ENCODE measurements at regions not wholly inside any gene's neighbourhood (a gene's known extent, or its start where the extent isn't known, plus 50 kb on each side); places are given as distances from the start of the nearest gene placed in this dataset.

GRCh38 chr1:222019029-222019428, 277.1 kb upstream of the DUSP10 start:
- H2BK20ac ChIP-seq (ENCODE audit: low read depth, low read length, poor library complexity, severe bottlenecking): no peak overlapping the region
- H3K23me2 ChIP-seq (ENCODE audit: insufficient read length, low read depth, low read length, poor library complexity, severe bottlenecking): no peaks in the 10 kb centered on the region
- H2BK15ac ChIP-seq (ENCODE audit: low read depth, low read length): no peak overlapping the region
- H3K27me3 Mint-ChIP-seq (ENCODE audit: low read depth): no peaks in the 10 kb centered on the region; the same call in 1 of the 2 replicates
- H4K8ac ChIP-seq (replicated peaks; ENCODE audit: insufficient read length, low read depth, low read length): no peak overlapping the region
- H2BK5ac ChIP-seq (ENCODE audit: insufficient read length, low read length): no peak overlapping the region
- H4K91ac ChIP-seq (ENCODE audit: insufficient read length, low read depth, low read length): no peak overlapping the region
- H3K9ac ChIP-seq (ENCODE audit: extremely low read depth, insufficient read length, low read length): no peak overlapping the region
- no peak overlapping the region for H3T11ph ChIP-seq (ENCODE audit: low read length)
- peaks cover 7 to 13% of the 10 kb centered on the region in 2 experiments; a peak in 3 of 4 replicates for H3K4me1 Mint-ChIP-seq
- no peak overlapping the region for H3K27ac Mint-ChIP-seq
- H4K20me1 ChIP-seq (ENCODE audit: control insufficient read depth, insufficient read depth, insufficient read length): no peaks in the 10 kb centered on the region
- no peaks in the 10 kb centered on the region for H3K9me3 ChIP-seq (ENCODE audit: control insufficient read depth, low read depth, low read length)
- H3K4ac ChIP-seq (ENCODE audit: low read depth, low read length): no peak overlapping the region
- H3K4me3 Mint-ChIP-seq: no peak overlapping the region
- H2BK120ac ChIP-seq (ENCODE audit: low read depth, low read length, poor library complexity, severe bottlenecking): no peak overlapping the region
- no CpG with 5 or more reads among the region's 3 CpGs for WGBS (ENCODE audit: extremely low coverage, insufficient read length, low lambda C conversion rate)
- no peak overlapping the region for H4K5ac ChIP-seq (ENCODE audit: insufficient read length, low read depth, low read length)
- H2AK5ac ChIP-seq (ENCODE audit: insufficient read length, low read length): no peak overlapping the region
- no peak overlapping the region for H3K23ac ChIP-seq (ENCODE audit: insufficient read length, low read depth, low read length)
- H3K9me3 Mint-ChIP-seq: no peaks in the 10 kb centered on the region; a peak in 1 of 5 replicates
- H3K4me1 ChIP-seq (ENCODE audit: insufficient read depth, low read length): no peaks in the 10 kb centered on the region
- H3K27me3 ChIP-seq (ENCODE audit: insufficient read depth, low read length): no peaks in the 10 kb centered on the region
- H3K18ac ChIP-seq (ENCODE audit: insufficient read length, low read depth, low read length): no peak overlapping the region
- TF ChIP-seq, protein P1, sequence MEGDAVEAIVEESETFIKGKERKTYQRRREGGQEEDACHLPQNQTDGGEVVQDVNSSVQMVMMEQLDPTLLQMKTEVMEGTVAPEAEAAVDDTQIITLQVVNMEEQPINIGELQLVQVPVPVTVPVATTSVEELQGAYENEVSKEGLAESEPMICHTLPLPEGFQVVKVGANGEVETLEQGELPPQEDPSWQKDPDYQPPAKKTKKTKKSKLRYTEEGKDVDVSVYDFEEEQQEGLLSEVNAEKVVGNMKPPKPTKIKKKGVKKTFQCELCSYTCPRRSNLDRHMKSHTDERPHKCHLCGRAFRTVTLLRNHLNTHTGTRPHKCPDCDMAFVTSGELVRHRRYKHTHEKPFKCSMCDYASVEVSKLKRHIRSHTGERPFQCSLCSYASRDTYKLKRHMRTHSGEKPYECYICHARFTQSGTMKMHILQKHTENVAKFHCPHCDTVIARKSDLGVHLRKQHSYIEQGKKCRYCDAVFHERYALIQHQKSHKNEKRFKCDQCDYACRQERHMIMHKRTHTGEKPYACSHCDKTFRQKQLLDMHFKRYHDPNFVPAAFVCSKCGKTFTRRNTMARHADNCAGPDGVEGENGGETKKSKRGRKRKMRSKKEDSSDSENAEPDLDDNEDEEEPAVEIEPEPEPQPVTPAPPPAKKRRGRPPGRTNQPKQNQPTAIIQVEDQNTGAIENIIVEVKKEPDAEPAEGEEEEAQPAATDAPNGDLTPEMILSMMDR (conservative IDR thresholded peaks at IDR 0.05): no peak
- H3K36me3 Mint-ChIP-seq (ENCODE audit: insufficient read depth in 1 of 3, low read depth in 3 of 3): no peaks in the 10 kb centered on the region
- no peak overlapping the region for H3K4me2 ChIP-seq (ENCODE audit: insufficient read depth, insufficient read length, low read length)
- H2AFZ ChIP-seq (ENCODE audit: low read length): no peak overlapping the region
- no peak overlapping the region for H3K14ac ChIP-seq (ENCODE audit: insufficient read depth, low read length)
- no peaks in the 10 kb centered on the region for H3K79me1 ChIP-seq (ENCODE audit: insufficient read depth, low read depth, low read length, poor library complexity, severe bottlenecking)
- H3K56ac ChIP-seq (ENCODE audit: insufficient read length, low read depth, low read length): no peak overlapping the region
- H3K27ac ChIP-seq (ENCODE audit: insufficient read length, low read depth, low read length): no peak overlapping the region
- no peak overlapping the region for H2BK12ac ChIP-seq (ENCODE audit: insufficient read length, low read depth, low read length)
- H3K79me2 ChIP-seq (ENCODE audit: insufficient read depth, low read length): no peaks in the 10 kb centered on the region
- DNase-seq: no peak
